HK-2 (cell line): ENCODE measurements at regions not wholly inside any gene's neighbourhood (a gene's known extent, or its start where the extent isn't known, plus 50 kb on each side); places are given as distances from the start of the nearest gene placed in this dataset.

Source experiments
- DNase-seq: peaks from one replicate; pipeline ENCODE4 v3.0.0-alpha.2; 2018; ENCODE audit not compliant: unreplicated experiment

GRCh38 chr13:78426183-78426582 lies 177.2 kb downstream of the POU4F1 start:
- DNase-seq, result no peak

GRCh38 chr13:78420814-78421213 lies 182.5 kb downstream of the POU4F1 start:
- DNase-seq, result no peak

DNA sequence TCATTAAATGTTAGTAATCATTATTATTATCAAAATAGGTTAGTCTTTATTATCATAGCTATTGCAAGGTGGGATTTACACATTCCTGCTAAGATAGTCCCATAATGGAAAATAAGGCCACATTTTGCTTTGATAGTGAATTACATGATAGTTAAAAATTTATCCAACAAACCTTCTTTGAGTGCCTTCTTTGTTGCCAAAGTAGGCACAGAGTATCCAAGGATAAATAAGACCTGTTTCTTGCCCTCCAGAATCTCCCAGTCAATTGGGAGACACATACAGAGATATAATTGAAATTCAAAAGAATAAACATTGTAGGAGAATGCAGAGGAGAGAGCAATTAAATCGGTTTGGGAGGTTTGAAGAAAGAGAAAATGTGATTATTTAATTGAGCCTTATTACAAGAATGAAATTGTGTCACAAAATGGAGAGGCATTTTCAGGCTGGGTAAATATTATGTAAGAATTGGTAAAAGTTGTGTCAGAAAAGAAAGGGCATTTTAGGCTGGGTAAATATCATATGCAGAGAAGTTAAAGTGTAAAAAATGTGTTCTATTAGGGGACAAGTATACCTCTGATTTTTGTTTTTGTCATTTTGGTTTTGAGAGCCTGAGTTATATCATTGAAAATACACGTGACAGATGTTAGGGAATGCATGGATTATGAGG lies 189.3 kb downstream of the POU4F1 start:
- DNase-seq, result no peak

GRCh38 chr13:78410847-78411246 lies 192.5 kb downstream of the POU4F1 start:
- DNase-seq, result no peak

GRCh38 chr13:78410164-78410563 lies 193.2 kb downstream of the POU4F1 start:
- DNase-seq, result no peak

- DNase-seq, result no peak
Observed at GRCh38 chr13:78409172-78409571, 194.2 kb downstream of the POU4F1 start.

DNA sequence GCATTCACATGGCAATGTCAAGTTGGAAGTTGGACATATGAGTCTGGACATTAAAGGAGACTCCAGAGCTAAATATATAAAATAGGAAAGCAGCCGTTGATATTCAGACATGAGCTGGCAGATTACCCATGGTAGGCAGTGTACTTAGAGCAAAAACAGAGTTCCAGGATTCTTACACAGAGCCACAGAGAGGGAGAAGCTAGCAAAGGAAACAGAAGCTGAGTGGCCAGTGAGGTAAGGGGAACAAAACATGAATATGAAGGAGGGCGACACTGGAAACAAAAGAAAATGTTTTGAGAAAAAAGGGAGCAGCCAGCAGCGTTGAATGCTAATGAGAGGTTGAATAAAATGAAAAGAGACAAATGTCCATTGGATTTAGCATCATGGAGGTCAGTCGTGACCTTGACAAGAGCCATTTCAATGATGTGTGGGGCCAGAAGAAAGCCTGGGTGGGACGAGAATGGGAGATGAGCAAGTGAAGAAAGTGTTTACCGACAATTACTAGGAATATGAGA lies 198.4 kb downstream of the POU4F1 start:
- no peak for DNase-seq

GRCh38 chr13:78402708-78403400 lies 200.5 kb downstream of the POU4F1 start:
- DNase-seq, result no peak

DNA sequence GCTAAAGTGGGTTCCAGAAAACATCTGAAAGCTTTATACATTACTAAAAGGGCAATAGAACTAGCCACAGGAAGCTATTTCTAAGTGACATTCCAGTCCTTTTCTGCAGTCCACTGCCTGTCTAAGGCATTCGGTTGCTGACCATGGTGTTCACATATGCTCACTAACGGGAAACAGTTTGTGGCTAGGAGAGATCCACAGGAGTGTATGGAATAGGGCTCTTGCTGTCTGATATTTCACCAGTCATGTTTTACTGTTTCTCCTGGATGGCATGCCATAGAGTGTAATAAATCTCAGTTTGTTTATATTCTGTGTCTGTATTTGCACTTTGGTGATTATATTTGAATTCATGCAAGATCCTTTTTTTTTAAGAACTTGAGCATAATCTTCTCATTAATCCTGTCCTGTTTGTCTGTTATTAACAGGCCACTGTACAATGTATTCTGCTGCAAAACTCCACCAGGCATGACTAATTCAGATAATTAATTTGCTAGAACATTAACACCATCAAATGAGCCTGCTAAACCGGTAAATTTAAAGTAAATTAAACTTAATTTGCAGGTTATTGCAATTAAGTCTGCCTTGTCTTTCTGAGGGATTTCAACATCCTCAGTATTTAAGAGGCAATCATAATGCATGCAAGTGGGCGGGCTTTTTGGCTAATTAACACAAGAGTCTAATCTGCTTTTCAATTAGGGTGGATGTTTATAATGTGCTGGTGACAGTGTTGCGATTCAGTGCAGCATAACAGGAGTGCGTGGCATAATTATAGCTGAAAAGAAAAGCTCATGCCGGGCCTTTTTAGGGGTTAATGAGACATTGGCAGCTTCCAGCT lies 201.3 kb downstream of the POU4F1 start:
- DNase-seq, result no peak

DNA sequence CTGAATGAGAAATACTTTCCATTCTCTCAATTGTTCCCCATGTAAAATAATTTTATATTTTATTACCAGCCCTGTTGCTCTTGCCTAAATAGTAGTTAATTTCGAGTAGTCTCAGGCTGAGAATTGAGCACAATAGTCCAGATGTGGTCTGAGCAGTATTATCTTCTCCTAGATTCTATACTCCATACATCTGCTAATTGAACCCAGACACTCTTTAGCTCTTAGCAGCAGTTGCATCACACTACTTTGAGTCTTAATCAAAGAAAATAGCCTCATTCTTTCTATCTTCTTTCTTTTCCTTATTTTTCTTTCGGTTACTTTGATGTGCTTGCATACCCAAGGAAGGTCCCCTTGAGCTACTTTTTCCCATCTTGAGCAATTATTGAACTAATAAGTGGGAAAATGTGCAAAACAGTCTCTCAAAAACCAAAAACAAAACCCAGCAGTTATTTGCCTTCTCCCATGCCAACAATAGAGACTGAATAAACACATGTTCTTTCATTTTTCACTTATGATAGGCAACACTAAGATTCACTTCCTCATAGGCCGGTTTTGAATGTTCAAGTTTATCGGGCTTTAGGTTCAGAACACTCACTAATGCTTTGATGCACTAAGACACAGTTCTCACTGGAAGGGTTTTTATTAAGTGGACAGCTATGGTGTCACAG lies 204.5 kb downstream of the POU4F1 start:
- no peak for DNase-seq

DNA sequence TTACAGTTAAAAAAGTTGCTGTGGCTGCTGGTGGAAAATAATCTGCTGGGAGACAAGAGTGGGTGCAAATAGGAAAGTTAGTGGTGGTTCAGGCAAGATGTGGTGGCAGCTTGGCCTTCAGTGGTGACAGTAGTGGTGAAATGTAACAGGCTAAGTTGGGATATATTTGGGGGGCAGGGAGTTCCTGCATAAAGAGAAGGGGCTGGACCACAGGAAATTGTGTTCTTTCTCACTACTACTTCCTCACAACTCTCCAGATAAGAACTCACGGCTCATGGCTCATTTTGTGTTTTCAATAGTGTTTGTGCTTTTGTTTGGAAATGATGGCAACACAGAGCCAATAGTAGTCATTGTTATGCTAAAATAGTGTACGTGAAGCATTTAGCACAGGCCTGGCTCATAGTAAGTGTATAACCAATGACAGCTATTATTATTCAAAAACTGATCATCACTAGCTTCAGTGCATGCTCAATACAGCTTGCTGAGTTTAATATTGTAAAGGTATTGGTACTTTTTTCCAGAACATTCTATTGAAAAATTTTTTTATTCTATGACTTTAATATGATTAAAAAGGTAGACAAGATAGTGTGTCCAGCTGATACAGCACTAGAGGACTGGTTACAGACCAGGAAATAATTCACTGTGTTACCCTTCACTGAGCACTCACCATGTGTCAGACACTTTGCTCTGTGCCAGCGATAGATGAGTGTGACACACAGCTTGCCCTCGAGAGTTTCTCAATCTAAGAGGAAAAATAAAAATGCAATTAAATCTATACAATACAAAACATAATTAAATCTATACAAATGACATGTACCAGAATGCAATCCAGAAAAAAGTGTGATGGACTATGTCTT lies 209.8 kb downstream of the POU4F1 start:
- DNase-seq, result no peak

DNA sequence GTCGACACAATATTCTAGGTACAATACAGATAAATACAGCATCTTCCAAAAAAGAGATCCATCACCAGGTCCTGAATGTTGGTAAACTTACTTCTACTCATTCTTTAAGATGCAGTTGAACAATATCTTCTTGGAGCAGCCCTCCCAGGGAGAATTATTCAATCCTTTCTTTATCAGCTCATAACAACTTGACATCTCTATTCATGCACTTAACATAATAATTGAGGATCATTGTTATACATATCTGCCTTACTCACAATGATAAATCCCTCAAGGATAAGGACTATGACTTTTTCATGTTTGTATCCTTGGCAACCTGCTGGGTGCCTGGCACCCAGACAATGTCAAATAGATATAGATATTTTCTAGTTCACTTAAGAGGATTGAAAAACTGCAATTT lies 219.5 kb downstream of the POU4F1 start:
- DNase-seq, result no peak

GRCh38 chr13:78383071-78383484 lies 220.3 kb downstream of the POU4F1 start:
- no peak for DNase-seq

DNA sequence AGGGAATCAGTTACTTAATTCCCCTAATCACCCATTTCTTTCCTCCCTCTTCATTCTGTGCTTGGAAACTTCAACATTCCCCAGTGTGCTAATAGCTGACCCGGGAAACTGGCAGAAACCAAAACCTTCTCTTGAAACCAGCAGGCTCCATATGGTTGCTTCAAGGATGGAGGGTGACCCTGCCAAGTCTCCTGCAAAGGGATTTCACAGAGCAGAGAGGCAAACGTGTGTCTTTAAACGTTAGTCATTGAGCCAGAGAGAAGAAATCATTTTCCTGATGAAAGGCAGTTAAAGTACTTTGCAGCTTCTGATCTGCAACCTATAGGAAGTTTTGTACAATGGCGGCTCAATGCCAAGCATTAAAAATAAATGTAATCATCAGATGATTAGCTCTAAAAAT lies 220.9 kb downstream of the POU4F1 start:
- DNase-seq, result no peak

DNA sequence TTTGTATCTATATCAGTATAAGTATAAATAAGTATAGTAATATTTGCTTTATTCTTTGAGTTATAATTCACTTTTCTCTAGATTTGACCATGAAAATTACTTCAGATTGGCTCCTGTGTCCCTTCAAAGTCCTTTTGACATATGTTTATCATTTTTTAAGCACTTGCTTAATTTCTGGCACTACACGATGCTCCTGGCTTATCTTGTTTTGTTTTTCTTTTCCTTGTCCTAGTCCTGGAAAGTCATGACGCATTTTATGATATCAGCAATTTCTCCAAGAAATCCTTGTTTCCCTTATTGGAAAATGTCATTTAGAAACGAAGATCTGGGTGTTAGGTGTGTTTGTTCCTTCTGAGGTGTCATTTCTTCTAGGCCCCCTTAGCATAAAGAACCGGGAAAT lies 226.5 kb downstream of the POU4F1 start:
- DNase-seq, result no peak

GRCh38 chr13:78376033-78376432 lies 227.3 kb downstream of the POU4F1 start:
- DNase-seq, result no peak

GRCh38 chr13:78372581-78372980 lies 230.8 kb downstream of the POU4F1 start:
- no peak for DNase-seq

DNA sequence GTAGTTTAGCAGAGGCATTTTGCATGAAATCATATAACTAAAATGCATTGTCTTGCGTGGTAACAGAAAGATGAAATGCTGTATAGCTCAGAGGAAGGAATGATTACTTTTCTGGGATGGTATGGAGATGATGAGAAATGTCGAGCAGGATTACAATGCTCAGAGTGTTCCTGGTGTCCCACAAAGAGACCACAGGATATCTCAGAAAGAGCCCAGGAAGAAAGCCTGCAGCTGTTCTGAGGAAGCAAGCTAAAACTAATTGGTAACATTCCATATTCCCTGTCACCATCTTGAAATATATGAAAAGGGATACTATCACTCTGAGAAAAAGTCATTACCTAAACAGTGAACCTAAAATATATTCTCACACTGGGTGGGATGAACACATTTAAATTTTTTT lies 233.1 kb downstream of the POU4F1 start:
- DNase-seq, result no peak

DNA sequence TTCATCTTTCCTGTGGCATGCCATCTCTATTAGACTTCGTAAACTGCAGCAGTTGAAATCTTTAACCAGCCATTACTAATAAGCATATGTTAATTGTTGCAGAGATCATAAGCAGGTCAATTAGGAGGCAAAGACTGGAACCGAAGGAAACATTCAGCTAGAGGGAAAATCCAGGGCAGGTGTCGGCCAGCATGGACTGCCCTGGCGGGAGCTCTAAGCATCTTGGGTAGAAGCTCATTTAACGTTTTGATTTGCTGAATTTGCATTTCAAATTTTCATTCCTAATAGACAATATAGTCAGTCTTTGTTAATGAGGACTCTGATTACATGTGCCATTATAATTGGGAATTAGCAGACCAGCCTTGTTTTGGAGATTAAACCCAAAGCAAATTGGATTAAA lies 238.6 kb downstream of the POU4F1 start:
- DNase-seq, result no peak

- DNase-seq, result no peak
Observed at GRCh38 chr13:78341032-78341431, 262.3 kb downstream of the POU4F1 start.

DNA sequence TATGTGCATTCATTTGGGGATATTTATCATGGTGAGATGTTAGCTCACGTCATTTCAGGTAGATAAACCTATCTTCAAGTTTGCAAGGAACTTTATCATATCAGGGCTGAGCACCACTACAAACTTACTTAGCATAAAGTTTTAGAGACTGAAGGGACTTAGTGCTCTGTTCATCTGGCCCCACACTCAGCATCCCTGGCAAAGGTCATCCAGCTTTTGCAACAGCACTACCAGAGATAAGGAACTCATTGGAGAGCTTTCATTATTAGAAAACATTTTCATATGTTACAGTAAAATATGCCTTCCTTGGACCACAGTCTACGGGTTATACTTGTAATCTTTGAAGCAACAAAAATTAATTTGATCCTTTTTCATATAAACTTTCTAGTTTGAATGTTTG lies 263.4 kb downstream of the POU4F1 start:
- DNase-seq, result no peak
